IMR-90 (cell line): ENCODE measurements at regions not wholly inside any gene's neighbourhood (a gene's known extent, or its start where the extent isn't known, plus 50 kb on each side); places are given as distances from the start of the nearest gene placed in this dataset.

ENCODE experiments used
- ATAC-seq: fragments of 200-7000 bp; cut with Tn5 transposase; 2 replicates; pipeline ENCODE4 v1.9.1; 2020; ENCODE audit warnings: low read depth, mild to moderate bottlenecking, moderate library complexity
- BruUV-seq: library from RNA; stranded (reverse); fragments of 400-500 nt; replicated peaks from 2 replicates; lab custom pipeline; 2021; lab: Mats Ljungman, UMichigan
- CTCF ChIA-PET: fragments of 300-600 bp; formaldehyde crosslinking; extraction: SDS; loops from one replicate; lab custom pipeline; 2021; ENCODE audit warnings: antibody characterized with exemption; lab: Yijun Ruan, JAX
- POLR2A ChIA-PET: fragments of 300-600 bp; sonication (Branson Sonifier 250); formaldehyde crosslinking; loops from one replicate; lab custom pipeline; 2022; ENCODE audit warnings: antibody characterized with exemption; ENCODE audit not compliant: unreplicated experiment; lab: Charles Lee
- DNase-seq: peaks from one replicate; pipeline ENCODE4 v3.0.0; 2013
- H2AFZ ChIP-seq: replicated peaks from 2 replicates; pipeline ENCODE3; 2013; ENCODE audit warnings: low read length, mild to moderate bottlenecking; ENCODE audit not compliant: poor library complexity
- H2AK5ac ChIP-seq: 2 replicates; pipeline ENCODE4 v1.6.1; 2013; ENCODE audit warnings: low read depth, low read length, inconsistent platforms
- H2AK9ac ChIP-seq: replicated peaks from 2 replicates; pipeline ENCODE3; 2013; ENCODE audit warnings: mild to moderate bottlenecking, low read depth, low read length, moderate library complexity; ENCODE audit not compliant: poor library complexity
- H2BK120ac ChIP-seq: 2 replicates; pipeline ENCODE4 v1.6.1; 2013; ENCODE audit warnings: low read depth, low read length, inconsistent platforms
- H2BK15ac ChIP-seq: 3 replicates; pipeline ENCODE4 v1.6.1; 2013; ENCODE audit warnings: low read depth, low read length, inconsistent platforms
- H2BK20ac ChIP-seq: 2 replicates; pipeline ENCODE4 v1.6.1; 2013; ENCODE audit warnings: low read depth, mild to moderate bottlenecking, inconsistent platforms, low read length, moderate library complexity
- H2BK5ac ChIP-seq: 2 replicates; pipeline ENCODE4 v1.6.1; 2013; ENCODE audit warnings: mild to moderate bottlenecking, low read depth, low read length, inconsistent platforms; ENCODE audit not compliant: poor library complexity, severe bottlenecking
- H3K14ac ChIP-seq: replicated peaks from 2 replicates; pipeline ENCODE4 v1.6.1; 2013; ENCODE audit warnings: low read depth, low read length, inconsistent platforms
- H3K18ac ChIP-seq: 2 replicates; pipeline ENCODE4 v1.6.1; 2013; ENCODE audit warnings: low read depth, low read length, control low read depth
- H3K23ac ChIP-seq: 2 replicates; pipeline ENCODE4 v1.6.1; 2013; ENCODE audit warnings: low read depth, low read length, inconsistent platforms
- H3K27ac ChIP-seq: 2 replicates; pipeline ENCODE4 v1.5.1; 2013; ENCODE audit warnings: mild to moderate bottlenecking, control low read depth, low read length; ENCODE audit not compliant: insufficient read depth
- H3K27me3 ChIP-seq: 2 replicates; pipeline ENCODE4 v1.6.1; 2013; ENCODE audit warnings: low read length; ENCODE audit not compliant: control insufficient read depth, insufficient read depth
- H3K36me3 ChIP-seq: 2 replicates; pipeline ENCODE4 v1.6.1; 2013; ENCODE audit warnings: low read length, mixed read lengths; ENCODE audit not compliant: control insufficient read depth, insufficient read depth
- H3K4ac ChIP-seq: 2 replicates; pipeline ENCODE4 v1.6.1; 2013; ENCODE audit warnings: low read depth, low read length, inconsistent platforms
- H3K4me1 ChIP-seq: 2 replicates; pipeline ENCODE4 v1.6.1; 2013; ENCODE audit warnings: low read length, mixed read lengths; ENCODE audit not compliant: control insufficient read depth, insufficient read depth
- H3K4me2 ChIP-seq: 2 replicates; pipeline ENCODE4 v1.6.1; 2013; ENCODE audit warnings: low read depth, mild to moderate bottlenecking, control low read depth, low read length, moderate library complexity
- H3K4me3 ChIP-seq: 2 replicates; pipeline ENCODE4 v1.5.1; 2013; ENCODE audit warnings: low read depth, mild to moderate bottlenecking, control low read depth, low read length, moderate library complexity; ENCODE audit not compliant: insufficient read depth
- H3K56ac ChIP-seq: 2 replicates; pipeline ENCODE4 v1.6.1; 2013; ENCODE audit warnings: low read length, inconsistent platforms; ENCODE audit not compliant: insufficient read depth; ENCODE audit errors: extremely low read depth
- H3K79me1 ChIP-seq, 2 experiments: 2 replicates each; pipeline ENCODE4 v1.6.1; 2013; ENCODE audit warnings: low read length in 2 of 2, inconsistent platforms in 1 of 2, low read depth in 1 of 2
- H3K9ac ChIP-seq: 2 replicates; pipeline ENCODE4 v1.6.1; 2013; ENCODE audit warnings: low read depth, low read length, control low read depth
- H3K9me1 ChIP-seq: 2 replicates; pipeline ENCODE4 v1.6.1; 2013; ENCODE audit warnings: low read length, inconsistent platforms; ENCODE audit not compliant: insufficient read depth
- H3K9me3 ChIP-seq: 2 replicates; pipeline ENCODE4 v1.6.1; 2013; ENCODE audit warnings: low read length; ENCODE audit not compliant: control insufficient read depth, insufficient read depth
- H4K20me1 ChIP-seq: 2 replicates; pipeline ENCODE4 v1.6.1; 2013; ENCODE audit warnings: low read length, inconsistent platforms; ENCODE audit not compliant: insufficient read depth
- H4K5ac ChIP-seq: 2 replicates; pipeline ENCODE4 v1.6.1; 2013; ENCODE audit warnings: mild to moderate bottlenecking, low read depth, low read length, control low read depth
- H4K8ac ChIP-seq, 2 experiments: 2 replicates each; pipeline ENCODE4 v1.6.1; 2013; ENCODE audit warnings: low read depth in 2 of 2, low read length in 2 of 2, control low read depth in 1 of 2, inconsistent platforms in 1 of 2
- H4K91ac ChIP-seq: 2 replicates; pipeline ENCODE4 v1.6.1; 2013; ENCODE audit warnings: low read depth, low read length, inconsistent platforms; ENCODE audit not compliant: insufficient read depth
- BHLHE40 ChIP-seq: fragments of 150-350 bp; IDR thresholded peaks from 2 replicates; pipeline ENCODE4 v1.6.1; 2016; ENCODE audit warnings: mild to moderate bottlenecking, low read depth, low read length
- MAZ ChIP-seq: IDR thresholded peaks from 2 replicates; pipeline ENCODE4 v1.6.1; 2012; ENCODE audit warnings: low read depth, mild to moderate bottlenecking, low read length, improper control_type of control experiment, moderate library complexity, borderline replicate concordance
- NFE2L2 ChIP-seq: fragments of 150-350 bp; IDR thresholded peaks from 2 replicates; pipeline ENCODE4 v1.6.1; 2016; ENCODE audit warnings: low read depth, mild to moderate bottlenecking, low read length
- POLR2A ChIP-seq: IDR thresholded peaks from 2 replicates; pipeline ENCODE4 v1.6.1; 2012; ENCODE audit warnings: mild to moderate bottlenecking, low read depth, low read length
- WGBS, 2 experiments: methylation state at CpG; one replicate each; pipeline versions ENCODE4 v1.1.5 to v1.1.7; 2013; ENCODE audit warnings: missing lambda C conversion rate in 2 of 2; ENCODE audit not compliant: insufficient read length in 1 of 2; ENCODE audit errors: extremely low coverage in 2 of 2; 5-methylcytosine and 5-hydroxymethylcytosine counted together
- dilution Hi-C: fragments of 300-500 bp; cut with HindIII; formaldehyde crosslinking; loops from one replicate; pipeline ENCODE4 v1.14.3; 2018; ENCODE audit warnings: low sequenced_read_pairs; ENCODE audit not compliant: unreplicated experiment
- in situ Hi-C: fragments of 300-500 bp; cut with MboI; formaldehyde crosslinking; loops from 3 replicates; pipeline ENCODE4 v1.14.3; 2019; ENCODE audit warnings: low sequenced_read_pairs, inconsistent platforms, mixed read lengths
- intact Hi-C: fragments of 100-400 bp; cut with micrococcal nuclease; formaldehyde crosslinking; loops from 2 replicates; pipeline ENCODE4 v1.10.0; 2022
- TF ChIP-seq, protein P1 (sequence below): fragments of 150-350 bp; IDR thresholded peaks from 2 replicates; pipeline ENCODE4 v1.6.1; 2017; ENCODE audit warnings: mild to moderate bottlenecking, antibody characterized with exemption, low read length, low read depth

- Histone ChIP-seq H3K18ac (no peak overlapping the region), H3K4me1 (no peaks in the 10 kb centered on the region), H3K56ac (no peak overlapping the region), H3K14ac (no peak overlapping the region), H3K9me1 (no peaks in the 10 kb centered on the region), H3K4me2 (no peak overlapping the region), H3K36me3 (no peaks in the 10 kb centered on the region), H2AK5ac (no peak overlapping the region), H4K91ac (no peak overlapping the region), H3K4me3 (no peak overlapping the region), H4K8ac (no peak overlapping the region), H2BK5ac (no peak overlapping the region), H2AFZ (no peak overlapping the region), H3K27ac (no peak overlapping the region), H3K9ac (no peak overlapping the region), H2BK15ac (no peak overlapping the region), H4K20me1 (no peaks in the 10 kb centered on the region), H2AK9ac (no peak overlapping the region), H3K79me1 (no peaks in the 10 kb centered on the region), H3K23ac (no peak overlapping the region), H2BK120ac (no peak overlapping the region), H3K4ac (no peak overlapping the region), H2BK20ac (no peak overlapping the region), H3K27me3 (no peaks in the 10 kb centered on the region), H4K5ac (no peak overlapping the region), H3K9me3 (no peaks in the 10 kb centered on the region)
- no peak for TF ChIP-seq NFE2L2
- no peak for TF ChIP-seq POLR2A
- TF ChIP-seq BHLHE40, result no peak
- TF ChIP-seq, protein P1, sequence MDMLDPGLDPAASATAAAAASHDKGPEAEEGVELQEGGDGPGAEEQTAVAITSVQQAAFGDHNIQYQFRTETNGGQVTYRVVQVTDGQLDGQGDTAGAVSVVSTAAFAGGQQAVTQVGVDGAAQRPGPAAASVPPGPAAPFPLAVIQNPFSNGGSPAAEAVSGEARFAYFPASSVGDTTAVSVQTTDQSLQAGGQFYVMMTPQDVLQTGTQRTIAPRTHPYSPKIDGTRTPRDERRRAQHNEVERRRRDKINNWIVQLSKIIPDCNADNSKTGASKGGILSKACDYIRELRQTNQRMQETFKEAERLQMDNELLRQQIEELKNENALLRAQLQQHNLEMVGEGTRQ, result no peak
- TF ChIP-seq MAZ, result no peak
- no TSS peak for BruUV-seq
- dilution Hi-C loops (no loop called here), in situ Hi-C loops (no loop called here), intact Hi-C loops (no loop called here)
- POLR2A ChIA-PET, result no interaction called here
- CTCF ChIA-PET, result no interaction called here
- ATAC-seq (no peak), DNase-seq (no peak)
- no CpG with 5 or more reads among the region's 4 CpGs for WGBS, 2 experiments
These were observed 148.8 kb upstream of the ODAD2 start for GRCh38 chr10:28147706-28148105.
